Suprapubic skin (tissue), 4 donors: ENCODE measurements at regions not wholly inside any gene's neighbourhood (a gene's known extent, or its start where the extent isn't known, plus 50 kb on each side); places are given as distances from the start of the nearest gene placed in this dataset.

Source experiments
- DNase-seq, 2 donors: peaks; one replicate each; pipeline ENCODE4 v3.0.0-alpha.2; 2019; ENCODE audit warnings: low spot score in 2 of 2
- H3K27ac ChIP-seq: fragments of 200-600 bp; sonication (generic); one replicate; pipeline ENCODE4 v1.5.1; 2019
- H3K27me3 ChIP-seq: fragments of 200-600 bp; sonication (generic); one replicate; pipeline ENCODE4 v1.5.1; 2019
- H3K36me3 ChIP-seq: fragments of 200-600 bp; sonication (generic); one replicate; pipeline ENCODE4 v1.5.1; 2019
- H3K4me1 ChIP-seq: fragments of 200-600 bp; sonication (generic); one replicate; pipeline ENCODE4 v1.5.1; 2019
- H3K4me3 ChIP-seq: fragments of 200-600 bp; sonication (generic); one replicate; pipeline ENCODE4 v1.5.1; 2019; ENCODE audit warnings: mild to moderate bottlenecking
- H3K9me3 ChIP-seq: fragments of 200-600 bp; sonication (generic); one replicate; pipeline ENCODE4 v1.5.1; 2019
- CTCF ChIP-seq, 2 donors: fragments of 200-600 bp in 1 of 2; fragments of 450-650 bp in 1 of 2; sonication (generic) in 1 of 2; IDR thresholded peaks; one replicate each; pipeline ENCODE4 v1.5.1; 2016 to 2019; ENCODE audit warnings: antibody characterized with exemption in 2 of 2, mild to moderate bottlenecking in 1 of 2, moderate library complexity in 1 of 2
- EP300 ChIP-seq: sonication (generic); formaldehyde crosslinking; IDR thresholded peaks from one replicate; pipeline ENCODE4 v1.6.1; 2017; ENCODE audit warnings: antibody characterized with exemption
- POLR2A ChIP-seq, 2 donors: fragments of 450-650 bp; IDR thresholded peaks; one replicate each; pipeline ENCODE4 v1.6.1; 2017; ENCODE audit warnings: antibody characterized with exemption in 2 of 2, mild to moderate bottlenecking in 2 of 2, moderate library complexity in 2 of 2
- POLR2AphosphoS5 ChIP-seq, 3 donors: sonication (generic); formaldehyde crosslinking; IDR thresholded peaks; one replicate each; pipeline ENCODE4 v1.6.1; 2017; ENCODE audit warnings: antibody characterized with exemption in 3 of 3
- WGBS: methylation state at CpG from one replicate; pipeline ENCODE4 v1.1.5; 2018; 5-methylcytosine and 5-hydroxymethylcytosine counted together

- H3K27ac ChIP-seq = no peak overlapping the region
- TF ChIP-seq EP300 (no peak), POLR2A (IDR thresholded peaks at IDR 0.05) (no peak), CTCF (IDR thresholded peaks at IDR 0.05) (no peak), POLR2AphosphoS5 (IDR thresholded peaks at IDR 0.05) (no peak)
These were observed 224.8 kb upstream of the NANOGP8 start for GRCh38 chr15:35309886-35310285.

GRCh38 chr15:35308802-35309201 lies 223.7 kb upstream of the NANOGP8 start:
- Histone ChIP-seq H3K27ac (no peak overlapping the region), H3K4me1 (peaks cover 17% of the 10 kb centered on the region), H3K27me3 (no peaks in the 10 kb centered on the region), H3K36me3 (no peaks in the 10 kb centered on the region), H3K4me3 (no peak overlapping the region), H3K9me3 (no peaks in the 10 kb centered on the region)
- DNase-seq = no peak
- whole genome bisulfite sequencing = 33% methylated on average over 2 of the region's 2 CpGs
- TF ChIP-seq EP300 (no peak), POLR2A (IDR thresholded peaks at IDR 0.05) (no peak), CTCF (IDR thresholded peaks at IDR 0.05) (no peak), POLR2AphosphoS5 (IDR thresholded peaks at IDR 0.05) (no peak)

More at GRCh38 chr15:35309886-35310285, 224.8 kb upstream of the NANOGP8 start:
- Histone ChIP-seq H3K27me3 (no peaks in the 10 kb centered on the region), H3K36me3 (no peaks in the 10 kb centered on the region), H3K9me3 (no peaks in the 10 kb centered on the region), H3K4me3 (no peak overlapping the region), H3K4me1 (peaks cover 17% of the 10 kb centered on the region)
- DNase-seq = no peak
- WGBS = 75% methylated on average over 3 of the region's 3 CpGs

- Histone ChIP-seq H3K9me3 (no peaks in the 10 kb centered on the region), H3K4me1 (peaks cover 17% of the 10 kb centered on the region), H3K4me3 (no peak overlapping the region), H3K27ac (no peak overlapping the region), H3K36me3 (no peaks in the 10 kb centered on the region), H3K27me3 (no peaks in the 10 kb centered on the region)
- DNase-seq = no peak
- TF ChIP-seq POLR2A (IDR thresholded peaks at IDR 0.05) (no peak), POLR2AphosphoS5 (IDR thresholded peaks at IDR 0.05) (no peak), CTCF (IDR thresholded peaks at IDR 0.05) (no peak), EP300 (no peak)
- 97% methylated on average over 1 of the region's 1 CpG for WGBS
These were observed 222.6 kb upstream of the NANOGP8 start for GRCh38 chr15:35307676-35308075.

- TF ChIP-seq EP300 = no peak
- no peaks in the 10 kb centered on the region for H3K27me3 ChIP-seq
- DNase-seq = no peak
- H3K36me3 ChIP-seq = no peaks in the 10 kb centered on the region
- H3K9me3 ChIP-seq = no peaks in the 10 kb centered on the region
- peaks cover 17% of the 10 kb centered on the region for H3K4me1 ChIP-seq
- H3K27ac ChIP-seq = no peak overlapping the region
- 45% methylated on average over 1 of the region's 1 CpG for WGBS
- H3K4me3 ChIP-seq = no peak overlapping the region
These were observed 221.9 kb upstream of the NANOGP8 start for GRCh38 chr15:35307026-35307425.

- 36% methylated on average over 4 of the region's 4 CpGs for WGBS
- Histone ChIP-seq H3K9me3 (no peaks in the 10 kb centered on the region), H3K36me3 (no peaks in the 10 kb centered on the region), H3K27me3 (no peaks in the 10 kb centered on the region), H3K4me3 (no peak overlapping the region), H3K27ac (no peak overlapping the region), H3K4me1 (peaks cover 17% of the 10 kb centered on the region)
- TF ChIP-seq EP300 (no peak), POLR2A (IDR thresholded peaks at IDR 0.05) (no peak), CTCF (IDR thresholded peaks at IDR 0.05) (no peak), POLR2AphosphoS5 (IDR thresholded peaks at IDR 0.05) (no peak)
- no peak for DNase-seq
These were observed 221.4 kb upstream of the NANOGP8 start for GRCh38 chr15:35306361-35306981.

GRCh38 chr15:35305946-35306345 lies 220.9 kb upstream of the NANOGP8 start:
- no peak for DNase-seq
- no peak for TF ChIP-seq POLR2A (IDR thresholded peaks at IDR 0.05)
- no peak for TF ChIP-seq EP300
- no peak for TF ChIP-seq CTCF (IDR thresholded peaks at IDR 0.05)
- H3K36me3 ChIP-seq = no peaks in the 10 kb centered on the region
- H3K4me3 ChIP-seq = no peak overlapping the region
- no peaks in the 10 kb centered on the region for H3K9me3 ChIP-seq
- no peak overlapping the region for H3K27ac ChIP-seq
- H3K27me3 ChIP-seq = no peaks in the 10 kb centered on the region
- peaks cover 17% of the 10 kb centered on the region for H3K4me1 ChIP-seq
